Cardiac muscle cell (in vitro differentiated cells and primary cell): ENCODE measurements at regions not wholly inside any gene's neighbourhood (a gene's known extent, or its start where the extent isn't known, plus 50 kb on each side); places are given as distances from the start of the nearest gene placed in this dataset.
"Not testable (repeated sequence)": the region's sequence is repeated elsewhere in the genome, so short reads cannot be mapped to it uniquely, and the experiment has no call there.

Experiments used
- DNase-seq, 2 donors: peaks; one replicate each; pipeline versions ENCODE4 v3.0.0 to v3.0.0-alpha.2; 2010 to 2017; ENCODE audit warnings: low read depth in 1 of 2, low spot score in 1 of 2
- H3K27ac ChIP-seq: fragments of 200-600 bp; sonication (generic); 2 replicates; pipeline ENCODE4 v1.5.1; 2016
- H3K27me3 ChIP-seq: fragments of 200-600 bp; sonication (generic); 2 replicates; pipeline ENCODE4 v1.6.0; 2016; ENCODE audit warnings: control low read depth
- H3K36me3 ChIP-seq: fragments of 200-600 bp; sonication (generic); 2 replicates; pipeline ENCODE4 v1.5.1; 2016; ENCODE audit warnings: control low read depth
- H3K4me1 ChIP-seq: fragments of 200-600 bp; sonication (generic); 2 replicates; pipeline ENCODE4 v1.8.1; 2017; ENCODE audit warnings: low read depth, mild to moderate bottlenecking, mixed run types
- H3K4me3 ChIP-seq: fragments of 200-600 bp; sonication (generic); 2 replicates; pipeline ENCODE4 v1.5.1; 2016; ENCODE audit warnings: mild to moderate bottlenecking
- H3K9me3 ChIP-seq: fragments of 200-600 bp; sonication (generic); 2 replicates; pipeline ENCODE4 v1.5.1; 2017; ENCODE audit warnings: low read depth, mild to moderate bottlenecking, control low read depth
- TF ChIP-seq, protein P1 (sequence below): IDR thresholded peaks from 2 replicates; pipeline ENCODE4 v1.5.1; 2012; ENCODE audit warnings: low read depth, mild to moderate bottlenecking, low read length

DNA sequence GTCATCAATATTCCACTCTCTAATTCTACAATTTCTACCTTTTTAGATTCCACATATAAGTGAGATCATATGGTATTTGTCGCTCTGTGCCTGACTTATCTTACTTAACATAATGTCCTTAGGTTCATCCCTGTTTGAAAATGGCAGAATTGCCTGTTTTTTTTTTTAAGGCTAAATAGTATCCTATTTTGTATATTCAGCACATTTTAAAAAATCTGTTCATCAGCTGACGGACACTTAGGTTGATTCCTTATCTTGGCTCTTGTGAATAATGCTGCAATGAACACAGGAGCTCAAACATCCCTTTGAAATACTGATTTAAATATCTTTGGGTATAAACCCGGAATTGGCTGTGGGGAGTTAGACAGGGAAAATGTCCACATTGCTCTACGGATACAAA lies 326.7 kb upstream of the THBS1 start:
- Histone ChIP-seq H3K9me3 (no peaks in the 10 kb centered on the region), H3K4me1 (no peaks in the 10 kb centered on the region), H3K36me3 (no peaks in the 10 kb centered on the region), H3K27me3 (no peaks in the 10 kb centered on the region), H3K27ac (no peak overlapping the region), H3K4me3 (no peak overlapping the region)
- no peak for DNase-seq
- TF ChIP-seq, protein P1, sequence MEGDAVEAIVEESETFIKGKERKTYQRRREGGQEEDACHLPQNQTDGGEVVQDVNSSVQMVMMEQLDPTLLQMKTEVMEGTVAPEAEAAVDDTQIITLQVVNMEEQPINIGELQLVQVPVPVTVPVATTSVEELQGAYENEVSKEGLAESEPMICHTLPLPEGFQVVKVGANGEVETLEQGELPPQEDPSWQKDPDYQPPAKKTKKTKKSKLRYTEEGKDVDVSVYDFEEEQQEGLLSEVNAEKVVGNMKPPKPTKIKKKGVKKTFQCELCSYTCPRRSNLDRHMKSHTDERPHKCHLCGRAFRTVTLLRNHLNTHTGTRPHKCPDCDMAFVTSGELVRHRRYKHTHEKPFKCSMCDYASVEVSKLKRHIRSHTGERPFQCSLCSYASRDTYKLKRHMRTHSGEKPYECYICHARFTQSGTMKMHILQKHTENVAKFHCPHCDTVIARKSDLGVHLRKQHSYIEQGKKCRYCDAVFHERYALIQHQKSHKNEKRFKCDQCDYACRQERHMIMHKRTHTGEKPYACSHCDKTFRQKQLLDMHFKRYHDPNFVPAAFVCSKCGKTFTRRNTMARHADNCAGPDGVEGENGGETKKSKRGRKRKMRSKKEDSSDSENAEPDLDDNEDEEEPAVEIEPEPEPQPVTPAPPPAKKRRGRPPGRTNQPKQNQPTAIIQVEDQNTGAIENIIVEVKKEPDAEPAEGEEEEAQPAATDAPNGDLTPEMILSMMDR, result no peak

DNA sequence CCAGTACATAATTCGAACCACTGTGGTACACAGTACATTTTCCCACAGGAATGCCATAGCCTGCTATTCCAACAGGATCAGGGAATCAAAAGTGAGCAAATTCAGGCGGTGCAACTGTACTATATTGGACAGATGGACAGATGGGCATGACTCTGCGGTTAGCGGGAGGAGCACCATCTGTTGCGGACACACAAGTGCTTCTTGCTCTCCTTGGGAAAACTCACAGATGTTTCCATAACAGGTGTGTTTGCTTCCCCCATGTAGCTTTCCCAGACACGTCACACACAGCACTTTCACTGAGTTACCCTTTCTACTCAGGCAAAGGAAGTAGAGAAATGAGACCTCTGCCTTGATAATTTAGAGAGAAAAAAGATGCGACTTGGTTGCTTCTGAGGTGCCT lies 325.1 kb upstream of the THBS1 start:
- Histone ChIP-seq H3K36me3 (no peaks in the 10 kb centered on the region), H3K4me1 (no peaks in the 10 kb centered on the region), H3K27me3 (no peaks in the 10 kb centered on the region), H3K9me3 (no peaks in the 10 kb centered on the region), H3K27ac (no peak overlapping the region), H3K4me3 (no peak overlapping the region)
- no peak for DNase-seq
- TF ChIP-seq, protein P1, result no peak

GRCh38 chr15:39260391-39260790 lies 320.5 kb upstream of the THBS1 start:
- Histone ChIP-seq H3K27ac (no peak overlapping the region), H3K4me3 (no peak overlapping the region), H3K27me3 (no peaks in the 10 kb centered on the region), H3K9me3 (no peaks in the 10 kb centered on the region), H3K36me3 (no peaks in the 10 kb centered on the region), H3K4me1 (no peaks in the 10 kb centered on the region)
- DNase-seq, result no peak
- TF ChIP-seq, protein P1, result no peak

GRCh38 chr15:39260791-39261190 lies 320.1 kb upstream of the THBS1 start:
- Histone ChIP-seq H3K4me1 (no peaks in the 10 kb centered on the region), H3K27ac (no peak overlapping the region)
- TF ChIP-seq, protein P1, result no peak

GRCh38 chr15:39261397-39262183 lies 319.3 kb upstream of the THBS1 start:
- H3K27me3 ChIP-seq, H3K27ac ChIP-seq, DNase-seq, H3K9me3 ChIP-seq, H3K4me3 ChIP-seq, H3K36me3 ChIP-seq, H3K4me1 ChIP-seq: not testable (repeated sequence)

More at GRCh38 chr15:39260791-39261190, 320.1 kb upstream of the THBS1 start:
- Histone ChIP-seq H3K9me3 (no peaks in the 10 kb centered on the region), H3K27me3 (no peaks in the 10 kb centered on the region), H3K36me3 (no peaks in the 10 kb centered on the region), H3K4me3 (no peak overlapping the region)
- no peak for DNase-seq

DNA sequence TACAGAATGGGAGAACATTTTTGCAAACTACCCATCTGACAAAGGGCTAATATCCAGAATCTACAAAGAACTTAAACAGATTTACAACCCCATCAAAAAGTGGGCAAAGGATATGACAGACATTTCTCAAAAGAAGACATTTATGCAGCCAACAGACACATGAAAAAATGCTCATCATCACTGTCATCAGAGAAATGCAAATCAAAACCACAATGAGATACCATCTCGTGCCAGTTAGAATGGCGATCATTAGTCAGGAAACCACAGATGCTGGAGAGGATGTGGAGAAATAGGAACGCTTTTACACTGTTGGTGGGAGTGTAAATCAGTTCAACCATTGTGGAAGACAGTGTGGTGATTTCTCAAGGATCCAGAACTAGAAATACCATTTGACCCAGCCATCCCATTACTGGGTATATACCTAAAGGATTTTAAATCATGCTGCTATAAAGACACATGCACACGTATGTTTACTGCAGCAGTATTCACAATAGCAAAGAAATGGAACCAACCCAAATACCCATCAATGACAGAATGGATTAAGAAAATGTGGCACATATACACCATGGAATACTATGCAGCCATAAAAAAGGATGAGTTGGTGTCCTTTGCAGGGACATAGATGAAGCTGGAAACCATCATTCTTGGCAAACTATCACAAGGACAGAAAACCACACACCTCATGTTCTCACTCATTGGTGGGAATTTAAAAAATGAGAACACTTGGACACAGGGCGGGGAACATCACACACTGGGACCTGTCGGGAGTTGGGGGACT lies 317.7 kb upstream of the THBS1 start:
- not testable (repeated sequence) for DNase-seq, H3K27ac ChIP-seq, H3K36me3 ChIP-seq, H3K4me3 ChIP-seq, H3K9me3 ChIP-seq, H3K27me3 ChIP-seq, H3K4me1 ChIP-seq
